EH (cell line): ENCODE measurements at regions not wholly inside any gene's neighbourhood (a gene's known extent, or its start where the extent isn't known, plus 50 kb on each side); places are given as distances from the start of the nearest gene placed in this dataset.
"Not testable (repeated sequence)": the region's sequence is repeated elsewhere in the genome, so short reads cannot be mapped to it uniquely, and the experiment has no call there.

ENCODE experiments used
- DNase-seq: peaks from one replicate; pipeline ENCODE4 v3.0.0-alpha.2; 2015; ENCODE audit warnings: low read depth

DNA sequence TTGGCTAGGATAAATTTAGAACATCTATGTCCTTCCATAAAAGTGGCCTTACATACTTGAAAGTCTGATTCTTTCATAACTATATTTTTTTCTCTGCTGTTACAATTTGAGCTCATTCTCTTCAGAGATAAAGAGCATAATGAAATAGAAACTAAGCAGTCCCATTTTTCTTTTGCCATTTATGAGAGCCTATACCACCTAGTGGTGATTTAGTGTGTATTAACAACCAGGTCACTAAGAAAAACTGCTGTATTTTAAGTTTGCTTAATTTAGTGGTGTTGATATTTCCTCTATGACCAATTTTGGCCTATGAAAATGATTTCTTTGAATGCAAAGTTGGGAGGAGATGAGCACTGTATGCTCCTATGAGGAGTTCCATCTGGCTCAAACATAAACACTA lies 88.7 kb upstream of the ZWINT start:
- no peak for DNase-seq

DNA sequence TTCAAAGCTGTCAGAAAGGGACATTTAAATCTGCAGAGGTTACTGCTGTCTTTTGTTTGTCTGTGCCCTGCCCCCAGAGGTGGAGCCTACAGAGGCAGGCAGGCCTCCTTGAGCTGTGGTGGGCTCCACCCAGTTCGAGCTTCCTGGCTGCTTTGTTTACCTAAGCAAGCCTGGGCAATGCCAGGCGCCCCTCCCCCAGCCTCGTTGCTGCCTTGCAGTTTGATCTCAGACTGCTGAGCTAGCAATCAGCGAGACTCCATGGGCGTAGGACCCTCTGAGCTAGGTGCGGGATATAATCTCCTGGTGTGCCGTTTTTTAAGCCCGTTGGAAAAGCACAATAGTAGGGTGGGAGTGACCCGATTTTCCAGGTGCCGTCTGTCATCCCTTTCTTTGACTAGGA lies 86.6 kb upstream of the ZWINT start:
- DNase-seq = not testable (repeated sequence)

DNA sequence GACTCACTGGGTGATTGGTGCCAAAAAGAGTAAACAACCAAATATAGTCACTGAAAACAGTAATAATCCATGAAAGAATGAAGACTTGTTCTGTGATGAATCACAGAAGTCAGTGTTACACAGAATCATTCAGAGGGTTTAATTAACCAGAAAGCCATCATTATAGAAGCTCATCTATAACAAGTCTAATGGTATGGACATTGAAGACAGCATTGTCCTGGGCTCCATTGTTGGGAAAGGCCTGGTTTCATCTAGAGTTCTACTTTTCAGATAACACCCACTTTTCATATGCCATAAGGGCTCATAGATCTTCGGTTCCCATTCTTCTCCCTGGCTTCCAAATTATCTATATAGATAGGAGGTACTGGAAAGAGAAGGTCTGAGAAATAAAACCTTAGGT lies 80.3 kb upstream of the ZWINT start:
- not testable (repeated sequence) for DNase-seq
